Endothelial cell of hepatic sinusoid (primary cell): ENCODE measurements at regions not wholly inside any gene's neighbourhood (a gene's known extent, or its start where the extent isn't known, plus 50 kb on each side); places are given as distances from the start of the nearest gene placed in this dataset.

Experiments
- in situ Hi-C: cut with HindIII; loops from 2 replicates; pipeline ENCODE4 v1.10.0; 2017; ENCODE audit warnings: low sequenced_read_pairs

GRCh38 chr5:88401686-88402085 lies 133.0 kb upstream of the TMEM161B start:
- in situ Hi-C loops, result no loop called here

GRCh38 chr5:88401228-88401627 lies 132.6 kb upstream of the TMEM161B start:
- in situ Hi-C loops, result no loop called here

GRCh38 chr5:88399561-88399960 lies 130.9 kb upstream of the TMEM161B start:
- in situ Hi-C loops, result no loop called here

- in situ Hi-C loops, result no loop called here
Measured at GRCh38 chr5:88398316-88398715, 129.7 kb upstream of the TMEM161B start.

- in situ Hi-C loops, result no loop called here
Measured at GRCh38 chr5:88396751-88397281, 128.2 kb upstream of the TMEM161B start.

GRCh38 chr5:88396000-88396535 lies 127.4 kb upstream of the TMEM161B start:
- in situ Hi-C loops, result no loop called here

GRCh38 chr5:88395264-88395663 lies 126.6 kb upstream of the TMEM161B start:
- in situ Hi-C loops, result no loop called here

GRCh38 chr5:88394536-88395175 lies 126.0 kb upstream of the TMEM161B start:
- in situ Hi-C loops, result no loop called here

GRCh38 chr5:88393716-88394535 lies 125.3 kb upstream of the TMEM161B start:
- in situ Hi-C loops, result no loop called here

- in situ Hi-C loops, result no loop called here
Measured at GRCh38 chr5:88393042-88393441, 124.4 kb upstream of the TMEM161B start.

GRCh38 chr5:88391991-88392390 lies 123.3 kb upstream of the TMEM161B start:
- in situ Hi-C loops, result no loop called here

GRCh38 chr5:88391116-88391515 lies 122.5 kb upstream of the TMEM161B start:
- in situ Hi-C loops, result no loop called here

- in situ Hi-C loops, result no loop called here
Measured at GRCh38 chr5:88390481-88390880, 121.8 kb upstream of the TMEM161B start.

- in situ Hi-C loops, result no loop called here
Measured at GRCh38 chr5:88390096-88390441, 121.4 kb upstream of the TMEM161B start.

- in situ Hi-C loops, result loop anchor here (5.0 kb wide), 1 partner anchor 107 kb away; no protein-coding TSS in a partner anchor
Measured at GRCh38 chr5:88389338-88390095, 120.9 kb upstream of the TMEM161B start.

- in situ Hi-C loops, result loop anchor here (5.0 kb wide), 1 partner anchor 106 kb away; no protein-coding TSS in a partner anchor
Measured at GRCh38 chr5:88388476-88389337, 120.1 kb upstream of the TMEM161B start.

GRCh38 chr5:88384886-88385285 lies 116.2 kb upstream of the TMEM161B start:
- in situ Hi-C loops, result loop anchor here (5.0 kb wide), 1 partner anchor 103 kb away; no protein-coding TSS in a partner anchor

- in situ Hi-C loops, result no loop called here
Measured at GRCh38 chr5:88380332-88380731, 111.7 kb upstream of the TMEM161B start.

GRCh38 chr5:88377705-88378656 lies 109.3 kb upstream of the TMEM161B start:
- in situ Hi-C loops, result no loop called here
